ENCODE measurements at regions not wholly inside any gene's neighbourhood (a gene's known extent, or its start where the extent isn't known, plus 50 kb on each side); places are given as distances from the start of the nearest gene placed in this dataset.

- TF ChIP-seq REST (IDR thresholded peaks at IDR 0.05; ENCODE audit: insufficient read depth in 1 of 2, low read depth in 2 of 2, low read length in 1 of 2), result no peak
- TF ChIP-seq CTCF (IDR thresholded peaks at IDR 0.05), result no peak
- TF ChIP-seq POLR2AphosphoS5 (IDR thresholded peaks at IDR 0.05; ENCODE audit: low read depth, low read length), result no peak
- no peaks in the 10 kb centered on the region for H3K4me1 ChIP-seq (ENCODE audit: control insufficient read depth, insufficient read depth, low read length)
- no peaks in the 10 kb centered on the region; the same call in 1 of the 2 replicates for H3K36me3 ChIP-seq (ENCODE audit: control insufficient read depth, insufficient read depth, low read length)
- no TSS peak for BruUV-seq (replicated peaks)
- ATAC-seq, result no peak
- ChIA-PET CTCF (no interaction called here), POLR2A (interaction anchor here (0.7 kb wide), 1 partner anchor 1796 kb away, joined by 3 read pairs; no protein-coding TSS in a partner anchor)
- H3K4me3 ChIP-seq (ENCODE audit: low read depth in 2 of 2, low read length in 2 of 2), result no peak overlapping the region
- no peak for DNase-seq (ENCODE audit: low read depth, low spot score)
- no peak overlapping the region for H3K27ac ChIP-seq (ENCODE audit: low read length)
- H3K9me3 ChIP-seq (ENCODE audit: control insufficient read depth, insufficient read depth, low read depth, low read length), result no peaks in the 10 kb centered on the region
- intact Hi-C loops (cut with micrococcal nuclease; ENCODE audit: unreplicated experiment), result no loop called here
- in situ Hi-C loops (cut with HindIII; ENCODE audit: low pct_unique_long_range_greater_than_20kb, low sequenced_read_pairs), result no loop called here
- no peaks in the 10 kb centered on the region for H3K27me3 ChIP-seq (ENCODE audit: control insufficient read depth, insufficient read depth, low read length)
Measured at GRCh38 chr5:86926033-86926432, 308.3 kb downstream of the COX7C start.

GRCh38 chr5:86929123-86929766, 311.5 kb downstream of the COX7C start:
- TF ChIP-seq REST (IDR thresholded peaks at IDR 0.05; ENCODE audit: insufficient read depth in 1 of 2, low read depth in 2 of 2, low read length in 1 of 2) (no peak), POLR2AphosphoS5 (IDR thresholded peaks at IDR 0.05; ENCODE audit: low read depth, low read length) (no peak), SIN3A (IDR thresholded peaks at IDR 0.05; ENCODE audit: borderline replicate concordance, insufficient read depth, low read depth, low read length) (no peak), CTCF (IDR thresholded peaks at IDR 0.05) (no peak), TCF7L2 (IDR thresholded peaks at IDR 0.05; ENCODE audit: low read depth, low read length) (no peak)
- ChIA-PET POLR2A (no interaction called here), CTCF (no interaction called here)
- no peaks in the 10 kb centered on the region for H3K9me3 ChIP-seq (ENCODE audit: control insufficient read depth, insufficient read depth, low read depth, low read length)
- no peak overlapping the region for H3K4me3 ChIP-seq (ENCODE audit: low read depth in 2 of 2, low read length in 2 of 2)
- no peak overlapping the region for H3K27ac ChIP-seq (ENCODE audit: low read length)
- no peaks in the 10 kb centered on the region; the same call in 1 of the 2 replicates for H3K36me3 ChIP-seq (ENCODE audit: control insufficient read depth, insufficient read depth, low read length)
- ATAC-seq, result no peak
- no peaks in the 10 kb centered on the region for H3K4me1 ChIP-seq (ENCODE audit: control insufficient read depth, insufficient read depth, low read length)
- H3K27me3 ChIP-seq (ENCODE audit: control insufficient read depth, insufficient read depth, low read length), result no peaks in the 10 kb centered on the region
- no TSS peak for BruUV-seq (replicated peaks)
- intact Hi-C loops (cut with micrococcal nuclease; ENCODE audit: unreplicated experiment), result no loop called here
- DNase-seq (ENCODE audit: low read depth, low spot score), result no peak
- in situ Hi-C loops (cut with HindIII; ENCODE audit: low pct_unique_long_range_greater_than_20kb, low sequenced_read_pairs), result no loop called here
